Glutamatergic neuron (in vitro differentiated cells): ENCODE measurements at regions not wholly inside any gene's neighbourhood (a gene's known extent, or its start where the extent isn't known, plus 50 kb on each side); places are given as distances from the start of the nearest gene placed in this dataset.
A peak's percentile ranks its signal among the peaks of the same experiment; 100 is the strongest.

Experiments
- DNase-seq: peaks from one replicate; pipeline ENCODE4 v3.0.0; 2022
- H3K27ac Mint-ChIP-seq: one replicate; pipeline ENCODE4 v1.8.0; 2020; ENCODE audit warnings: mild to moderate bottlenecking, mixed read lengths, inconsistent platforms; ENCODE audit not compliant: unreplicated experiment
- H3K27me3 Mint-ChIP-seq: one replicate; pipeline ENCODE4 v1.8.0; 2020; ENCODE audit warnings: mild to moderate bottlenecking, moderate library complexity, mixed read lengths, inconsistent platforms; ENCODE audit not compliant: unreplicated experiment
- H3K36me3 Mint-ChIP-seq: one replicate; pipeline ENCODE4 v1.8.0; 2020; ENCODE audit warnings: mild to moderate bottlenecking, mixed read lengths, inconsistent platforms; ENCODE audit not compliant: unreplicated experiment
- H3K4me1 Mint-ChIP-seq: one replicate; pipeline ENCODE4 v1.8.0; 2020; ENCODE audit warnings: mild to moderate bottlenecking, low read depth, mixed read lengths, inconsistent platforms; ENCODE audit not compliant: unreplicated experiment
- H3K4me3 Mint-ChIP-seq: one replicate; pipeline ENCODE4 v1.8.0; 2020; ENCODE audit warnings: mild to moderate bottlenecking, mixed read lengths, inconsistent platforms; ENCODE audit not compliant: unreplicated experiment
- H3K9me3 Mint-ChIP-seq: one replicate; pipeline ENCODE4 v1.8.0; 2020; ENCODE audit warnings: mild to moderate bottlenecking, moderate library complexity, mixed read lengths, inconsistent platforms; ENCODE audit not compliant: unreplicated experiment
- TF ChIP-seq, protein P1 (sequence below): fragments of 200-600 bp; sonication (generic); IDR thresholded peaks from one replicate; pipeline ENCODE4 v1.5.0; 2021; ENCODE audit not compliant: partially characterized antibody, unreplicated experiment

DNA sequence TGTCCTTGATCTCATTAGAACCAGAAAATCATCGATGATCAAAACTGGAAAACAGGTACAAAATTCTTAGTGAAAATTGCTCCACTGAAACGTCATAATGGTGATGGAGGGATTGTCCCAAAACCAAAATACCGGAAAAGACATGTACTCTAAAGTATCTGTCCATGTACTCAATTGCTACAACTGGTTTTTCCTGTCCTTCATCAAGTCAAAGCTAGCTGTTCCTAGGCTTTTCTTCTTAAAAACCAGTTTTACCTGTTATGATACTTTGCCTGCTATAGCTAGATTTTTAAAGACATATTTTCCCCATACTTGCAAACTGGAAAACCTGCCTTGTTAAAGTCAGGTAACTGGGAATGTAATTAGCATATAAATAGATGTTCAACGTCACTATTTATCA, 50.5 kb upstream of the LRRC1 start:
- Mint-ChIP-seq H3K27ac (no peak overlapping the region), H3K4me3 (no peak overlapping the region), H3K4me1 (no peaks in the 10 kb centered on the region), H3K27me3 (no peaks in the 10 kb centered on the region), H3K9me3 (no peaks in the 10 kb centered on the region), H3K36me3 (no peaks in the 10 kb centered on the region)
- TF ChIP-seq, protein P1, sequence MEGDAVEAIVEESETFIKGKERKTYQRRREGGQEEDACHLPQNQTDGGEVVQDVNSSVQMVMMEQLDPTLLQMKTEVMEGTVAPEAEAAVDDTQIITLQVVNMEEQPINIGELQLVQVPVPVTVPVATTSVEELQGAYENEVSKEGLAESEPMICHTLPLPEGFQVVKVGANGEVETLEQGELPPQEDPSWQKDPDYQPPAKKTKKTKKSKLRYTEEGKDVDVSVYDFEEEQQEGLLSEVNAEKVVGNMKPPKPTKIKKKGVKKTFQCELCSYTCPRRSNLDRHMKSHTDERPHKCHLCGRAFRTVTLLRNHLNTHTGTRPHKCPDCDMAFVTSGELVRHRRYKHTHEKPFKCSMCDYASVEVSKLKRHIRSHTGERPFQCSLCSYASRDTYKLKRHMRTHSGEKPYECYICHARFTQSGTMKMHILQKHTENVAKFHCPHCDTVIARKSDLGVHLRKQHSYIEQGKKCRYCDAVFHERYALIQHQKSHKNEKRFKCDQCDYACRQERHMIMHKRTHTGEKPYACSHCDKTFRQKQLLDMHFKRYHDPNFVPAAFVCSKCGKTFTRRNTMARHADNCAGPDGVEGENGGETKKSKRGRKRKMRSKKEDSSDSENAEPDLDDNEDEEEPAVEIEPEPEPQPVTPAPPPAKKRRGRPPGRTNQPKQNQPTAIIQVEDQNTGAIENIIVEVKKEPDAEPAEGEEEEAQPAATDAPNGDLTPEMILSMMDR, result no peak
- DNase-seq, result no peak

DNA sequence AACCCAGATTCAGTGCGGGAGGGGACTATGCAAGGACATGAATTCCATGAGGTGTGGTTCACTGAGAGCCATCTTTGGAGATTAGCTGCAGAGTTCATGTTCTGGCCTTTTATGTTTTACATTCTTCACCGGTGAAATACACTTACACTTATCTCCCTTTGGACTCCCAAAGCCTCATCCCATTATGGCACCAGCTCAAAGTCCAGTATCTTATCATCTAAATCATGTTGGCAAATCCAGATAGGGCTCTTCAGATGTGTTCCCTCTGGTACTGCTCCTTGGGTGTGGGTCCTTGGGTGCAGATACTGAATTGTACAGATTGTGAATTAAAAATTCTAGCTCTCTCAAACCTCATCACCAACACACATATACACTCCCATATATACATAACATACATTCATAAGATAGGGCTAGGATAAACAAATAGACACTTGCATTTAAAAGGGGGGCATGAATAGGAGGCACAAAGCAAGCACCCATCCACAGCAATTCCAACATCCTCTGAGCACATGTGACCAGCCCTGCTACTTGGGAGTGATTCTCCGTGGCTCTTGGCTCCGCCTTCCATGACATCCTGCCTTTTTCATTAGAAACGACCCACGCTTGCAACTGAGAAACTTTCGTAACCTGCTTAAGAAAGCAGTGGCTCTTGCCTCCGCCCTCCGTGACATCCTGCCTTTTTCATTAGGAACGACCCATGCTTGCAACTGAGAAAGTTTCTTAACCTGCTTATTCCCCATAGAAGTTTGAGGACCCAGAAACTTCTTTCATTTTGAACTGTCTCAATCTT, 53.6 kb upstream of the LRRC1 start:
- TF ChIP-seq, protein P1, result no peak
- H3K9me3 Mint-ChIP-seq, result no peaks in the 10 kb centered on the region
- H3K36me3 Mint-ChIP-seq, result no peaks in the 10 kb centered on the region
- DNase-seq, result no peak
- no peak overlapping the region for H3K4me3 Mint-ChIP-seq
- no peak overlapping the region for H3K27ac Mint-ChIP-seq
- H3K27me3 Mint-ChIP-seq, result no peaks in the 10 kb centered on the region
- no peaks in the 10 kb centered on the region for H3K4me1 Mint-ChIP-seq

DNA sequence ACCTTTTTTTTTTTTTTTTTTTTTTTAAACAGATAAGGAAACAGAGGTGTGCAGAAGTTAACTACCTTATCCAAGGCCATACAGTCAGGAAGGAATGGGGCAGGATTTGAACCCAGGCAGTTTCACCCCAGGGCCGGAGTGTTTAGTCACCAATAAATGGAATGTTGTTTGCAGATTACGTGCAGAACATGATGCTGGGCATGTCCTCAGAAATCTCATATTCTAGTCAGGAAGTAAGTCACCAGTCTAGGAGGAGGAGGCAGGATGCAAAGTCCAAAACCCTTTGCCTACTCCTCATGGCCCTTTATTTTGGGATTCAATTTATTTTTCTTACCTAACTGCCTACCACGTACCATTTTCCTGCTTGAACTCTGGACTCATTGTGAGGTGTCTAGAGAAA, 57.1 kb upstream of the LRRC1 start:
- Mint-ChIP-seq H3K9me3 (no peaks in the 10 kb centered on the region), H3K4me1 (peaks cover 2% of the 10 kb centered on the region), H3K27ac (no peak overlapping the region), H3K27me3 (no peaks in the 10 kb centered on the region), H3K36me3 (no peaks in the 10 kb centered on the region), H3K4me3 (no peak overlapping the region)
- DNase-seq, result no peak
- TF ChIP-seq, protein P1, result no peak

DNA sequence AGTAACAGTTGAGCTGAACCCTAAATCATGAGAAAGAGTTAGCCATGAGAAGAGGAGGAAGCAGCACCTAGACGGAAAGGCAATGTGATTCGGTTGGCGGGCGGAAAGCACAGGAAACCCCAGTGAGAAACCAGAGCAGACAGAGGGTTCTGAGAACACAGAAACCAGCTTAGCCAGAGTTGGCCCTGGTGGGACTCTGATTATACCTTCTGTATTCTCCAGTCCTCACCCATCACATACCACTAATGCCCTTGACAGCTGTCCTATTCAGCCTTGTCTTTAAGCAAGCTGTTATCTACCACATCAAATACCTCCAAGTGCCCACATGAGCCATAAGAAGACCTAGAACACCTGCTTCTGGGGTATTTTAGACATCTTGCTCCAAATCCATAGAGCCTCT, 58.9 kb upstream of the LRRC1 start:
- Mint-ChIP-seq H3K4me1 (peaks cover 4% of the 10 kb centered on the region), H3K36me3 (no peaks in the 10 kb centered on the region), H3K9me3 (no peaks in the 10 kb centered on the region), H3K4me3 (no peak overlapping the region), H3K27me3 (no peaks in the 10 kb centered on the region), H3K27ac (no peak overlapping the region)
- TF ChIP-seq, protein P1, result no peak
- DNase-seq, result no peak

DNA sequence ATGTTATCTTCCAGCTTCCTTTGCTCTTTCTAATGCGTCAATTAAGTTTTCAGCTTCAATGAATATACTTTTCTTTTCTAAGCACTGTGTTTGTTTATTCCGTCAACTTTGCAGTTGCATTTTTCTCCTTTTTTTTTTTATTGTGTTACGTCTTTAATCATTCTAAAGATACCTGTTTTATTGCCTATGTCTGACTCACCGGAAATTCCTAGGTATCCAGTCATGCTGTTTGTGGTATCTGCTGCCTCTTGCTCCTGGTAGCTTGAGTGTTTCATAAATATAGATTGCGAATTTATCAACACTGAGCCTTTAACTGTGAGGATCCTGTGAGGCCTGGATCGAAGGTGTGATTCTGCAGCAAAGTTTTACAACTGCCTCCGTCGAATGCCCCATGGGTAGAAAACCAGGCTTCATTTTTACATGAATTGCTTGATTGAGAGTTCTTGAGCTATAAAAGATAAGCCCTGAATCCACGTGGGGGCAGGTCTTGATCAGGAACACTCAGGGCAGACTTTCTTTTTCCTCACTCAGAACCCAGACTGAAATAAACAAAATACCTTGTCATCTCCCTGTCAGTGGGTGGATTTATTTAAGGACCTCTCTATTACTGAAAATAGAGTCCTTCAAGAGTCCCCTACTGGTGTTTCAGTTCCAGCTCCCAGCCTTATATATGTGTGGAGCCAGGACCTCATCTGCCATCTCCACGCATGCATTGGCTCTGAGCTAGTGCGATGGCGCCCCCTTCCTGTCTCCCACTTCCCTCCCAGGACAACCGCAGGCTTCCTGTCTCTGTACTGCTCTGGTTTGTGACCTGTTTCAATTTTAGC, 60.1 kb upstream of the LRRC1 start:
- TF ChIP-seq, protein P1, result no peak
- Mint-ChIP-seq H3K36me3 (no peaks in the 10 kb centered on the region), H3K27me3 (no peaks in the 10 kb centered on the region), H3K9me3 (no peaks in the 10 kb centered on the region), H3K4me1 (peaks cover 4% of the 10 kb centered on the region), H3K27ac (no peak overlapping the region), H3K4me3 (no peak overlapping the region)
- DNase-seq, result peak; percentile 52
